CD4-positive, alpha-beta T cell (primary cell): ENCODE measurements at regions not wholly inside any gene's neighbourhood (a gene's known extent, or its start where the extent isn't known, plus 50 kb on each side); places are given as distances from the start of the nearest gene placed in this dataset.

ENCODE experiments used
- ATAC-seq: fragments of 200-7000 bp; cut with Tn5 transposase; one replicate; pipeline ENCODE4 v1.10.0; 2022; ENCODE audit warnings: mild to moderate bottlenecking; ENCODE audit not compliant: poor library complexity
- CTCF ChIA-PET: fragments of 350-600 bp; sonication (Branson Sonifier 250); formaldehyde crosslinking; loops from one replicate; lab custom pipeline; 2021; ENCODE audit warnings: antibody characterized with exemption, inconsistent platforms; lab: Charles Lee
- POLR2A ChIA-PET: fragments of 350-600 bp; sonication (Branson Sonifier 250); formaldehyde crosslinking; loops from one replicate; lab custom pipeline; 2021; ENCODE audit warnings: antibody characterized with exemption, inconsistent platforms; lab: Charles Lee
- DNase-seq, 14 experiments: peaks; one replicate each; pipeline ENCODE4 v3.0.0-alpha.2; 2013 to 2020; ENCODE audit warnings: mixed read lengths in 2 of 14
- H3K27ac ChIP-seq, 2 donors: one replicate each; pipeline versions ENCODE4 v1.5.1 to v1.7.0; 2013; ENCODE audit warnings: low read length in 2 of 2, low read depth in 1 of 2, mild to moderate bottlenecking in 1 of 2
- H3K27me3 ChIP-seq, 2 experiments: 1 replicate in 1 of 2; 2 replicates in 1 of 2; pipeline versions ENCODE4 v1.6.1 to v1.7.0; 2013; ENCODE audit warnings: low read length in 2 of 2, control low read depth in 1 of 2, mild to moderate bottlenecking in 1 of 2, moderate library complexity in 1 of 2; ENCODE audit not compliant: insufficient read depth in 2 of 2, control insufficient read depth in 1 of 2
- H3K36me3 ChIP-seq: one replicate; pipeline ENCODE4 v1.6.1; 2013; ENCODE audit warnings: low read length, control low read depth; ENCODE audit not compliant: insufficient read depth
- H3K4me1 ChIP-seq: one replicate; pipeline ENCODE4 v1.6.1; 2013; ENCODE audit warnings: low read length, control low read depth; ENCODE audit not compliant: insufficient read depth
- H3K4me3 ChIP-seq: one replicate; pipeline ENCODE4 v1.5.1; 2013; ENCODE audit warnings: mild to moderate bottlenecking, low read length, moderate library complexity
- H3K9me3 ChIP-seq, 2 experiments: 1 replicate in 1 of 2; 2 replicates in 1 of 2; pipeline versions ENCODE4 v1.6.1 to v1.7.0; 2013; ENCODE audit warnings: low read length in 2 of 2, mild to moderate bottlenecking in 2 of 2, control low read depth in 1 of 2, moderate library complexity in 1 of 2; ENCODE audit not compliant: control insufficient read depth in 1 of 2, insufficient read depth in 1 of 2
- H3K27ac Mint-ChIP-seq: one replicate; pipeline ENCODE4 v1.8.0; 2020; ENCODE audit warnings: mixed read lengths
- H3K27me3 Mint-ChIP-seq: one replicate; pipeline ENCODE4 v1.8.0; 2021; ENCODE audit warnings: mixed read lengths
- H3K36me3 Mint-ChIP-seq: one replicate; pipeline ENCODE4 v1.8.0; 2021; ENCODE audit warnings: low read depth, mixed read lengths
- H3K4me1 Mint-ChIP-seq: one replicate; pipeline ENCODE4 v1.8.0; 2021; ENCODE audit warnings: low read depth, mixed read lengths
- H3K4me3 Mint-ChIP-seq: one replicate; pipeline ENCODE4 v1.8.0; 2020; ENCODE audit warnings: mild to moderate bottlenecking, mixed read lengths
- H3K9me3 Mint-ChIP-seq: one replicate; pipeline ENCODE4 v1.8.0; 2020; ENCODE audit warnings: mixed read lengths
- intact Hi-C, 2 experiments: fragments of 100-400 bp; cut with DNase I in 1 of 2; cut with micrococcal nuclease in 1 of 2; formaldehyde crosslinking; loops; one replicate each; pipeline versions ENCODE4 v1.15.1 to v1.9.0; 2023 to 2025; cut with DNase I, micrococcal nuclease
- TF ChIP-seq, protein P1 (sequence below): fragments of 200-600 bp; IDR thresholded peaks from one replicate; pipeline ENCODE4 v1.8.0; 2022; ENCODE audit warnings: antibody characterized with exemption, mild to moderate bottlenecking

DNA sequence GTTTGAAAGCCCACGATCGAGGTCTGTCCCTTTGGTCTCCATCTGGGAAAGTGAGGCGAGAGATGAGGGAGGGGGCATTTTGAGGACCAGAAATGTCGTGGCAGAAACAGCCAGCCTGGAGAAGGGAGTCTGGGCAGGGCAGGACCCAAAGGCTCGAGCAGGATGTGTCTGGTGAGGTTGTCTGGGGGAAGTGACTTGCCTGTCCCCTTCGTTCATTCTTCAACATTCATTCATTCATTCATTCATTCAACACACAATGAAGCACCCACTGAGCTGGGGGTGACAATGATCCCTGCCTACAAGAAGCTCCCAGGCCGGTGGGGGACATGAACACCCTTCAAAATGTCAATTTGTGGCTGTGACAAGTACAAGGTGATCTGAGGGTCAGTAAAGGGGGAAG lies 80.5 kb downstream of the CEBPB start:
- Histone ChIP-seq H3K36me3 (no peaks in the 10 kb centered on the region), H3K4me1 (peaks cover 4% of the 10 kb centered on the region), H3K27me3 (peaks cover 9 to 12% of the 10 kb centered on the region in 2 experiments), H3K9me3 (no peaks in the 10 kb centered on the region), H3K4me3 (no peak overlapping the region), H3K27ac (no peak overlapping the region)
- Mint-ChIP-seq H3K9me3 (no peaks in the 10 kb centered on the region), H3K4me3 (no peak overlapping the region), H3K36me3 (no peaks in the 10 kb centered on the region), H3K27ac (no peak overlapping the region), H3K27me3 (peaks cover 22% of the 10 kb centered on the region), H3K4me1 (no peaks in the 10 kb centered on the region)
- TF ChIP-seq, protein P1, sequence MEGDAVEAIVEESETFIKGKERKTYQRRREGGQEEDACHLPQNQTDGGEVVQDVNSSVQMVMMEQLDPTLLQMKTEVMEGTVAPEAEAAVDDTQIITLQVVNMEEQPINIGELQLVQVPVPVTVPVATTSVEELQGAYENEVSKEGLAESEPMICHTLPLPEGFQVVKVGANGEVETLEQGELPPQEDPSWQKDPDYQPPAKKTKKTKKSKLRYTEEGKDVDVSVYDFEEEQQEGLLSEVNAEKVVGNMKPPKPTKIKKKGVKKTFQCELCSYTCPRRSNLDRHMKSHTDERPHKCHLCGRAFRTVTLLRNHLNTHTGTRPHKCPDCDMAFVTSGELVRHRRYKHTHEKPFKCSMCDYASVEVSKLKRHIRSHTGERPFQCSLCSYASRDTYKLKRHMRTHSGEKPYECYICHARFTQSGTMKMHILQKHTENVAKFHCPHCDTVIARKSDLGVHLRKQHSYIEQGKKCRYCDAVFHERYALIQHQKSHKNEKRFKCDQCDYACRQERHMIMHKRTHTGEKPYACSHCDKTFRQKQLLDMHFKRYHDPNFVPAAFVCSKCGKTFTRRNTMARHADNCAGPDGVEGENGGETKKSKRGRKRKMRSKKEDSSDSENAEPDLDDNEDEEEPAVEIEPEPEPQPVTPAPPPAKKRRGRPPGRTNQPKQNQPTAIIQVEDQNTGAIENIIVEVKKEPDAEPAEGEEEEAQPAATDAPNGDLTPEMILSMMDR = no peak
- CTCF ChIA-PET = no interaction called here
- DNase-seq (no peak), ATAC-seq (no peak)
- intact Hi-C loops = no loop called here
- POLR2A ChIA-PET = no interaction called here

DNA sequence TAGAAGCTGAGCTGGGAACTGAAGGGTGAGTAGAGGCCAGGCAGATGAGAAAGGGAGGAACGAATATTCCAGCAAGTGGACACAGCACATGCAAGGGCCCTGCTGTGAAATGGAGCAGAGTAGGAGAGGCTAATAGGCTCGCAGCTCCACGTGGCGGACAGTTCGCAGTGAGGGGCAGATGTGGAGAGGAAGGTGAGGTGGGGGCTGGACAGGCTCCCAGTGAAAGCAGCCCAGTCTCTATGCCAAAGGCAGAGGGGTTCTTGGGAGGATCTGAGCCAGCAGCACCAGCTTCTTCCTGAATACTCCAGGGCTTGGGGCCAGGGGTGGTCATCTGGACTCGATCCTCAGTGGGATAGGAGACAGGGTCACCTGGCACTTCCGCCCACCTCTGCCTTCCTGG lies 81.0 kb downstream of the CEBPB start:
- Mint-ChIP-seq H3K27ac (no peak overlapping the region), H3K4me3 (no peak overlapping the region), H3K4me1 (no peaks in the 10 kb centered on the region), H3K36me3 (no peaks in the 10 kb centered on the region), H3K27me3 (peaks cover 22% of the 10 kb centered on the region), H3K9me3 (no peaks in the 10 kb centered on the region)
- CTCF ChIA-PET = no interaction called here
- Histone ChIP-seq H3K27ac (no peak overlapping the region), H3K27me3 (peaks cover 9 to 12% of the 10 kb centered on the region in 2 experiments), H3K4me3 (no peak overlapping the region), H3K4me1 (peaks cover 4% of the 10 kb centered on the region), H3K36me3 (no peaks in the 10 kb centered on the region), H3K9me3 (no peaks in the 10 kb centered on the region)
- TF ChIP-seq, protein P1 = no peak
- DNase-seq (no peak), ATAC-seq (no peak)
- POLR2A ChIA-PET = no interaction called here
- intact Hi-C loops = no loop called here

DNA sequence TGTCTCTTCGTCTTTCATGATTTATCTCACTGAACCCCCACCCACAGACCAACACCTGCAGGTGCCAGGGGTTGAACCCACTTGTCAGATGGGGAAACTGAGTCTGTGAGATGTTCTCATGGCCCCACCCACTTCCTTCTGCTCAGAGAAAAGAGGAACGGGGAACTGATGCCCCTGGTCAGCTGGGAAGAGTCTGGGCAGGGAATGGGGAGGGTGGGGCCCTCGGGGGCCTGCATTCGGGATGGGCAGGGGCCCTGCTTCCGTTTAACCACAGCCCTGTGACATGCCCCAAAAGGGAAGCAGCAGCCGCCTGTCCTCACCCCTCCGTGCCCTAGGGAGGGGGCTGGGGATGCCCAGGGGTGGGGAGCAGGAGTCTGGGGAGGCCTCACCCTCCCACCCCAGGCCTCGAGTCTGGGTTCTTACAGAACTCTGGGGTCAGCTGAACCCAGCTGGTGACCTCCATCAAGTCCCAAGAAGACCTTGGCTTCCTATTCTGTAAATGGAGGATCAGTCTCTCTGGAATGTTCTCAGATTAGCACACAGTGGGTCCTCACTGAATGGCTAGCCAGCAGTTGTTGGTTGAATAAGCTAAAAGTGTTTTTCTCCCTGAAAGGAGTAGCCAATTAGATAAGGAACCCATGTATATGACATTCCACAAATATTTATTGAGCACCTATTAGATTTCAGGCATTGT lies 81.5 kb downstream of the CEBPB start:
- H3K27ac ChIP-seq = no peak overlapping the region
- POLR2A ChIA-PET = no interaction called here

More for the DNA sequence above, 81.5 kb downstream of the CEBPB start:
- H3K4me3 Mint-ChIP-seq = no peak overlapping the region
- H3K4me3 ChIP-seq = no peak overlapping the region
- H3K36me3 Mint-ChIP-seq = no peaks in the 10 kb centered on the region
- no peaks in the 10 kb centered on the region for H3K4me1 Mint-ChIP-seq
- TF ChIP-seq, protein P1 = no peak
- peaks cover 9 to 12% of the 10 kb centered on the region in 2 experiments for H3K27me3 ChIP-seq
- H3K27me3 Mint-ChIP-seq = peaks cover 22% of the 10 kb centered on the region
- H3K9me3 Mint-ChIP-seq = no peaks in the 10 kb centered on the region
- CTCF ChIA-PET = no interaction called here
- DNase-seq = peak in 1 of 14 experiments; percentile 25
- H3K36me3 ChIP-seq = no peaks in the 10 kb centered on the region
- no peak for ATAC-seq
- H3K27ac Mint-ChIP-seq = no peak overlapping the region
- H3K9me3 ChIP-seq = no peaks in the 10 kb centered on the region
- intact Hi-C loops = no loop called here
- peaks cover 4% of the 10 kb centered on the region for H3K4me1 ChIP-seq
